NCI-H146 (cell line): ENCODE measurements at regions not wholly inside any gene's neighbourhood (a gene's known extent, or its start where the extent isn't known, plus 50 kb on each side); places are given as distances from the start of the nearest gene placed in this dataset.

Experiments used
- DNase-seq: peaks from one replicate; lab custom pipeline; 2025; lab: John Stamatoyannopoulos, UW

DNA sequence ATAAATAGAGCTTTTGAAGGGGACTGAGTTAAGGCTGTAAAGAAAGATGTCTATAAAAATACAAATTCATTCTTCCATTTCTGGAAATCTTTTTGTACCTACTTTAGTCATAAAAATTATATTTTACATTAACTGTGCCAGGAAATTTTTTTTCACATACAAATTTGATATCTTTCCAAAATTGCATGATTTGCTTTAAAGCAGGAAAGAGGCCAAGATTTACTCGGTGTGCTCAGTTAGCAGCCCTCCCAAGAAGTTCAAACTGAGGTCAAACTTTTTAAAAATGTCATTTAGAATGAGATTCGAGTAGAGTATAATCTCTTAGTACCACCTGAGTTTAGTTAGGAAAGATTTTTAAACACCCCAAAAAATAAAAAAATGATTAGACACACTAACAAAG lies 173.2 kb upstream of the GRIP1 start:
- DNase-seq, result no peak

- no peak for DNase-seq
These were observed 173.9 kb upstream of the GRIP1 start for GRCh38 chr12:66852765-66853164.

DNA sequence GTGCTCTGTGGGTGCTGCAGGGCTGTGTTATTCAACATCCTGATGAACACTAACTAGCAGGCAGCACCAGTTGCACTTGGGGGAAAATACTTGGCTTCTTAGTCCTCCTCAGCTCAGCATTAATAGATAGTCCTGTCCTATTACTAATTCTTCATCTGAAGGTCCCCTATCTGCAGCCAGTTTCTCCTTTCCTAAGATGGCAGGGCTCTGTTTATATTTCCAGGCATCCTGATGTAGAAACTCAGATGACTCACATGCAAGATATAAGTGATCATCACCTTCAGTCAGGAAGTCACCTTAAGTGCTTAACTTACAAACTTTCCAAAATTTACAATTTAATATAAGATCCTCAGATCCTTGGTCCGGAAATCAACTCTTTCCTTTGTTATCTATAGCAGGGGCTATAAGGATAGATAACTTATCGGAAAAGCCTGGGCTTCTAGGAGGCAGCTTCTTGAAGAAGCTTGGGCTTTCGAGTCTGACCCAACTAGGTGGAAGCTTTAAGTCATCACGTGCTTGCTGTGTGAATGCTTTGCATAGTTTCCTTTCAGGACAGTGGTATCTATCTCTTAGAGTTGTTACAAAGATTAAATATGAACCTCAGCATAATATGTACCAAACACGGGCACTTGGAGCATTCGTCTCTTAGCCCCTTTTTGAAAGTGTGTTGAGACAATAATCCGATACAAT lies 181.0 kb upstream of the GRIP1 start:
- DNase-seq, result no peak

DNA sequence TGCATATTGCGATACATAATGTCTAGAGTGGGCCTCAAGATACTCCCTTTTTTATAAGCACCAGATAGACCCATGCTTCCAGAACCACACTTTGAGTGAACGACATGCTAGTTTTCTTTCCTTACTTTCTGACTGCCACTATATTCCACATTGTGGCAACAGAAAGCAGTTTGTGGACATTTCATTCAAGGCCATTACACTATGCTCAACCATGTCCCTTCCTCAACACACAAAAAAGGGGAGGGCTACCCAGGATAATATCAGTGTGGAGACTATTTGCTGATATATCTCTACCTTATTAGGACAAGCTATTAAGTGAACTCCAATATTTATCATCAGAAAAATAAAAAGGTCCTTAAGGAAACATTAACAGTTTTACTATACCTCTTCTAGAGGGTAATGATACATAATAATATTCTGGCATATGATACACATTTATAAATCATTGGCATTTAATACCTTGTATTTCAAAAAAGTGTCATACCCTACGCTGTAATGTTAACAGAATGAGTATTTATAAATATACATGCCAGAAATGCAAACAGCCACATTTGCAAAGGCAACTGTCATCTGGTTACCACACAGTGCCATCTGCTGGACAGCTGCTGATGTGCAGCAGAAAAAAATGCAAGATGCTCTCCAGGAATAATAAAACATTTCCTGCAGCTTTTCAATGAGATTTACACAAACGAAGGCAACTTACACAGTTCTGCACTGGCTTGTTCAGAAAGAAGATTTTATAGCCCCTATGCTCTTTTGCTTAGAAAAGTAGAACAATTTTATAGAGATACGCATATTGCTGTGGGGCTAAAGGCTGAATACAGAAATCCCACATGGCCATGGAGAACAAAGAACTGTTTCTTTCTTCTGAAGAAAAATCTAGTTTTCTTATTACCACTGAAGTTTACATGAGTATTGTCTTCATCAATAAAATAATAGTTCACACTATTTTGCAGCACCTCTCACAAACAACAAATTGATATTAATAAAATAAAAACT lies 182.2 kb upstream of the GRIP1 start:
- DNase-seq, result peak; percentile 59

- no peak for DNase-seq
These were observed 183.6 kb upstream of the GRIP1 start for GRCh38 chr12:66862356-66862985.

DNA sequence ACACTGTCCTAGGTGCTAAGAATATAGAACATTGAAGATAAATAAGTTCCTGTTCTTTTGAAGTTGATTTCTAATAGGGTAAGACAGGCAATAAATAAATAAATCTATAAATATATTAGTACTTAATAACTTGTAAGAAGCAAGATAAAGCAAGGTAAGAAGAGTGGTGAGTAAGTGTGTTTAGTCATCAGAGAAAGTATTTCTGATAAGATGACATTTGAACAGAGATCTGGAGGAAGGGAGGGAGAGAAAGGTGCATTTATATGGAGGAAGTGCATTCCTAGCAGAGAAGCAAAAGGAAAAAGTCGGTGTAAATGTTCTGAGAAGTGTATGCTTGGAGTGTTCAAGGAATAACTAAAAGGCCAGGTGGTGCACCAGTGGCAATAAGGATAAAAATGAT lies 184.4 kb upstream of the GRIP1 start:
- DNase-seq, result no peak

GRCh38 chr12:66877925-66878324 lies 199.0 kb upstream of the GRIP1 start:
- DNase-seq, result no peak

DNA sequence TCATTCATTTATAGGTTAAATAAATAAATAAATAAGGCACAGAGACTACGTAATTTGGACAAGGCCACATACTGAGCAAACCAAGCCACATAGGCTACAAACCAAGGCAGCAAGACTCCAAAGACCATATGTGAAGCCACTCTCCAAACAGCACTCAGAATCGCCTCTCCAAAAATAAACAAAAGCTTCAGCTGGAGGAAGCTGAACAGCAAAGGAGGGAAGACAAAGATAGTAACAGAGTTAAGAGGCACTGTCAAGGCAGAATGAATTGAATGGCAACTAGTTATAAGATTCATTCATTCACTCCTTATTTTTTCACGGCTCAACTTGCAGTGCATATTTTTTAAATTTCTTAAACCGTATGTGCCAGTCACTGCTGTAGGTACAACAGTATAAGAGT lies 200.5 kb upstream of the GRIP1 start:
- peak; percentile 16 for DNase-seq

GRCh38 chr12:66881386-66881785 lies 202.5 kb upstream of the GRIP1 start:
- DNase-seq, result no peak

GRCh38 chr12:66884091-66884490 lies 205.2 kb upstream of the GRIP1 start:
- DNase-seq, result no peak

DNA sequence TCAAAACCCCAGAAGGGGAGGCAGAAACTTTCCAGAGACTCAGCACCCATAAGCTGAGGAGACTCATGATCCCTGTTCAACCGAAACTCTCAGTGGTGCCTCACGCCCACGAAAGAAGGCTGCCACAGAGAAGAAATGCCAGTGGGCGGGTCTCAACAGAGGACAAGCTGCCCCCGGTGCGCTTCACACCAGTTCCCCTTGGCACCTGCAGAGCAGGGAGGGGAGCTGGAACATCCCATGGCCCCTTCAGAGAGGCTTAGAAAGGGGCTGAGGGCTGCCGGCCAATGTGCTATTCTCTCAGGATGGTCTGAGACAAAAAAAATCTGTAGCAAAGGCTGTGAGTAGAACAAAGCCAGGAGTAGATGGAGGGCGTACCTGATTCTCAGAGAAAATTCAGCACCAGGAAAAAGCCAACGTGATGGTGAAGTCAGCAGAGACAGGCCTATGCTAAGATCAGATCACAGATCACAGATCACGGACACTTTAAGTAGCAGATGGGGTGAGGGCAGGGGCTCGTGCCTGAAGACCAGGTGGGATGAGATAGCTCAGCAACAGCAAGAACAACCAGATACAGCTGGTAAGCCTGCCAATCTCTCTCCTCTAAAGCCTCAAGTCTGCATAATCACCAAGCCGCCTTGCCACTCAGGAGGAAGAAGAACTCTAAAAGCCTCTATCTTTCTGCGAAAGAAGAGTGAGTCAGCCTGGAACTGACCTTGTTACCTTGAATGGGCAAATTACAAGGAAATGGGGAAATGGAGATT lies 206.4 kb upstream of the GRIP1 start:
- DNase-seq, result no peak

DNA sequence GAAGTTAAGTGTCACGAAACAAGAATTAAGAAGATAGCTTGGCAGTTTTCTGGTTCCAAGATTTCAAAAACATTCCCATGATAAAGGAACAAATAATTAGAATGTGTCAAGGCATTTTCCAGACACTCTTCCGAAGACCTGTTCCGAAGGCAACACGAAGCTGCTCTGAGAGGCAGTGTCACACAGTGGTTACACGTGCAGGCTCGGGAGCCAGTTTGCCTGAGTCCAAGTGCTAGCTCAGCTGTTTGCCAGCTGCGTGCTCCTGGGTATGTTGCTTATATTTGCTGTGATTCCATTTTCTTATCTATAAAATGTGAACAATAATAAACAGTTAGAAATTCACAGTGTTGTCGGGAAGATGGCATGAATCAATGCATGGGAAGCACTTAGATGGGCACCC lies 217.9 kb upstream of the GRIP1 start:
- DNase-seq, result no peak

- DNase-seq, result no peak
These were observed 220.0 kb upstream of the GRIP1 start for GRCh38 chr12:66898700-66899469.

GRCh38 chr12:66899588-66899987 lies 220.7 kb upstream of the GRIP1 start:
- no peak for DNase-seq

DNA sequence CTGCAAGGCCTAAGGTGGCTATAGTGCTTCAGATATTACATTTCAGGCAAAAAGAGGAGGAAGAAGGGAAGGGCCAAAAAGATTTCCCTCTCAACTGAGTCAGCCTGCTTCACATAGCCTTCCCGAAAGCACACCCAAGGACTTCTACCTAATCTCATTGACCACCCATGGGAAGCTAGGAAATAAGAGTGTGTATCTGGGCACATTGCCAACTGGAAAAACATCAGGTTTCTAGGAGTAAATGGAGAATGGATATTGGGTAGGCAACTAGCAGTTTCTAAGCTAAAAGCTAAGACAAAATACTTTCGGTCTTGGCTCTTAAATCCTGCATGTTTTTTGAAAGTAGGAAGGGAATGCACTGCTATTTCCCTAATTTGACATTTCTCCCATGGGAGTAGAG lies 221.7 kb upstream of the GRIP1 start:
- DNase-seq, result peak; percentile 55

GRCh38 chr12:66901138-66901932 lies 222.5 kb upstream of the GRIP1 start:
- no peak for DNase-seq

- no peak for DNase-seq
These were observed 223.1 kb upstream of the GRIP1 start for GRCh38 chr12:66902020-66902419.

- DNase-seq, result no peak
These were observed 225.0 kb upstream of the GRIP1 start for GRCh38 chr12:66903782-66904396.

- no peak for DNase-seq
These were observed 226.3 kb upstream of the GRIP1 start for GRCh38 chr12:66905201-66905600.
